ENCODE measurements at regions not wholly inside any gene's neighbourhood (a gene's known extent, or its start where the extent isn't known, plus 50 kb on each side); places are given as distances from the start of the nearest gene placed in this dataset.

GRCh38 chr6:12371151-12371550 is 81.0 kb downstream of the EDN1 start:
- TF ChIP-seq POLR2A (IDR thresholded peaks at IDR 0.05; ENCODE audit: low read length) (no peak), GATA1 (IDR thresholded peaks at IDR 0.05; ENCODE audit: low read depth, low read length) (no peak)
